SH-SY5Y (cell line): ENCODE measurements at regions not wholly inside any gene's neighbourhood (a gene's known extent, or its start where the extent isn't known, plus 50 kb on each side); places are given as distances from the start of the nearest gene placed in this dataset.

ENCODE experiments used
- GATA2 ChIP-seq: IDR thresholded peaks from 2 replicates; pipeline ENCODE4 v1.6.1; 2011; ENCODE audit warnings: mild to moderate bottlenecking, low read depth, low read length
- GATA3 ChIP-seq: IDR thresholded peaks from 2 replicates; pipeline ENCODE4 v1.6.1; 2011; ENCODE audit warnings: low read depth, mild to moderate bottlenecking, low read length, moderate library complexity

GRCh38 chr16:64132190-64132589 lies 989.7 kb downstream of the CDH11 start:
- TF ChIP-seq GATA2 (no peak), GATA3 (no peak)
